ENCODE measurements at regions not wholly inside any gene's neighbourhood (a gene's known extent, or its start where the extent isn't known, plus 50 kb on each side); places are given as distances from the start of the nearest gene placed in this dataset.

DNA sequence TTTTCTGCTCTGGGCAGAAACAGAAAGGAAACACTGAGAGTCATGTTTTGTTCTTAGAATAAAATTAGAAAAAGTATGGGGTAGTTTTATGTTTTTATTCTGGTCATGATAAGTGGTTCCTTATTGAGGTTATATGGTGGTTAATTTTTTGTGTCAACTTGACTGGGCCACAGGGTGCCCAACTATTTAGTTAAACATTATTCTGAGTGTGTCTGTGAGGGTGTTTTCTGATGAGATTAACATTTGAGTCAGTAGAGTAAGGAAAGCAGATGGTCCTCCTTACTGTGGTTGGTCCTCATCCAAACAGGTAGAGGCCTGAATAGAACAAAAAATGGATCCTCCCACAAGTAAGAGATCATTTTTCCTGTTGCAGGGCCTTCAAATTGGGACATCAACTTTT is 98.9 kb downstream of the C3orf38 start:
- Histone ChIP-seq H3K27ac (ENCODE audit: insufficient read depth, low read length) (no peak overlapping the region), H2AFZ (replicated peaks; ENCODE audit: low read length, poor library complexity) (no peak overlapping the region), H4K91ac (ENCODE audit: insufficient read depth, low read depth, low read length) (no peak overlapping the region), H3K79me1 (ENCODE audit: low read depth in 1 of 2, low read length in 2 of 2) (no peaks in the 10 kb centered on the region), H2BK20ac (ENCODE audit: low read depth, low read length) (no peak overlapping the region), H4K20me1 (ENCODE audit: insufficient read depth, low read length) (no peaks in the 10 kb centered on the region), H4K8ac (ENCODE audit: low read depth in 2 of 2, low read length in 2 of 2) (no peak overlapping the region), H2BK15ac (ENCODE audit: low read depth, low read length) (no peak overlapping the region), H3K36me3 (ENCODE audit: control insufficient read depth, insufficient read depth, low read length) (no peaks in the 10 kb centered on the region), H3K4me1 (ENCODE audit: control insufficient read depth, insufficient read depth, low read length) (no peaks in the 10 kb centered on the region), H3K56ac (ENCODE audit: extremely low read depth, insufficient read depth, low read length) (no peak overlapping the region), H2AK9ac (replicated peaks; ENCODE audit: low read depth, low read length, poor library complexity) (no peak overlapping the region), H3K9ac (ENCODE audit: low read depth, low read length) (no peak overlapping the region), H3K4me2 (ENCODE audit: low read depth, low read length) (no peak overlapping the region), H2AK5ac (ENCODE audit: low read depth, low read length) (no peak overlapping the region), H3K4ac (ENCODE audit: low read depth, low read length) (no peak overlapping the region), H3K23ac (ENCODE audit: low read depth, low read length) (no peak overlapping the region), H3K9me3 (ENCODE audit: control insufficient read depth, insufficient read depth, low read length) (no peaks in the 10 kb centered on the region), H2BK5ac (ENCODE audit: low read depth, low read length, poor library complexity, severe bottlenecking) (no peak overlapping the region), H3K14ac (replicated peaks; ENCODE audit: low read depth, low read length) (no peak overlapping the region), H3K9me1 (ENCODE audit: insufficient read depth, low read length) (no peaks in the 10 kb centered on the region), H4K5ac (ENCODE audit: low read depth, low read length) (no peak overlapping the region), H3K18ac (ENCODE audit: low read depth, low read length) (no peak overlapping the region), H2BK120ac (ENCODE audit: low read depth, low read length) (no peak overlapping the region), H3K4me3 (ENCODE audit: insufficient read depth, low read depth, low read length) (no peak overlapping the region), H3K27me3 (ENCODE audit: control insufficient read depth, insufficient read depth, low read length) (no peaks in the 10 kb centered on the region)
- dilution Hi-C loops (cut with HindIII; ENCODE audit: low sequenced_read_pairs, unreplicated experiment) (no loop called here), intact Hi-C loops (cut with micrococcal nuclease) (no loop called here), in situ Hi-C loops (cut with MboI; ENCODE audit: low sequenced_read_pairs) (no loop called here)
- CTCF ChIA-PET: no interaction called here
- no peak for ATAC-seq (ENCODE audit: low read depth)
- POLR2A ChIA-PET (ENCODE audit: unreplicated experiment): no interaction called here
- no peak for DNase-seq
- TF ChIP-seq, protein P1, sequence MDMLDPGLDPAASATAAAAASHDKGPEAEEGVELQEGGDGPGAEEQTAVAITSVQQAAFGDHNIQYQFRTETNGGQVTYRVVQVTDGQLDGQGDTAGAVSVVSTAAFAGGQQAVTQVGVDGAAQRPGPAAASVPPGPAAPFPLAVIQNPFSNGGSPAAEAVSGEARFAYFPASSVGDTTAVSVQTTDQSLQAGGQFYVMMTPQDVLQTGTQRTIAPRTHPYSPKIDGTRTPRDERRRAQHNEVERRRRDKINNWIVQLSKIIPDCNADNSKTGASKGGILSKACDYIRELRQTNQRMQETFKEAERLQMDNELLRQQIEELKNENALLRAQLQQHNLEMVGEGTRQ (IDR thresholded peaks at IDR 0.05; ENCODE audit: low read depth, low read length): no peak
- TF ChIP-seq RCOR1 (IDR thresholded peaks at IDR 0.05; ENCODE audit: insufficient replicate concordance, low read length) (no peak), SMC3 (IDR thresholded peaks at IDR 0.05; ENCODE audit: low read depth, low read length) (no peak), MAFK (IDR thresholded peaks at IDR 0.05; ENCODE audit: low read depth, low read length) (no peak), BHLHE40 (IDR thresholded peaks at IDR 0.05; ENCODE audit: low read depth, low read length) (no peak), MXI1 (IDR thresholded peaks at IDR 0.05; ENCODE audit: borderline replicate concordance, low read depth, low read length) (no peak)
- BruUV-seq (replicated peaks): no TSS peak

Data from IMR-90 (cell line).